ENCODE measurements at regions not wholly inside any gene's neighbourhood (a gene's known extent, or its start where the extent isn't known, plus 50 kb on each side); places are given as distances from the start of the nearest gene placed in this dataset.
"Not testable (repeated sequence)": the region's sequence is repeated elsewhere in the genome, so short reads cannot be mapped to it uniquely, and the experiment has no call there.

- no peak for DNase-seq (ENCODE audit: low read depth)
These were observed 130.2 kb upstream of the HDDC2 start for GRCh38 chr6:125431971-125432370.

DNA sequence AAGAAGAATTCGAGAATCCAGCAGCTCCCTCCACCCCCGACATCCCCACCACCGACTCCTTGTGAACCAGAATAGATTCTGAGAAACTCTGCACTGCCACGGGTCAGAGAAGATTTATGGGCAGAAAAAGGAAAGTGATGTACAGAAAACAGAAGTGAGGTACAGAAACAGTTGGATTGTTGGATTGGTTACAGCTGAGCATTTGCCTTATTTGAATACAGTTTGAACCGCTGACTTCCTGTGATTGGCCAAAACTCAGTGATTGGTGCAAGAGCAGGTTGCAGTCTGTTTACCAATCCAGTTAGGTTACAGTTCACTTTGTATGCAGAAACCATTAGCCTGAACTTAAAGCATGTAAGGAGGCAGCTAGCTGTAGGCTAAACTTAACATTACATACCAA, 131.2 kb upstream of the HDDC2 start:
- no peak for DNase-seq (ENCODE audit: low read depth)

DNA sequence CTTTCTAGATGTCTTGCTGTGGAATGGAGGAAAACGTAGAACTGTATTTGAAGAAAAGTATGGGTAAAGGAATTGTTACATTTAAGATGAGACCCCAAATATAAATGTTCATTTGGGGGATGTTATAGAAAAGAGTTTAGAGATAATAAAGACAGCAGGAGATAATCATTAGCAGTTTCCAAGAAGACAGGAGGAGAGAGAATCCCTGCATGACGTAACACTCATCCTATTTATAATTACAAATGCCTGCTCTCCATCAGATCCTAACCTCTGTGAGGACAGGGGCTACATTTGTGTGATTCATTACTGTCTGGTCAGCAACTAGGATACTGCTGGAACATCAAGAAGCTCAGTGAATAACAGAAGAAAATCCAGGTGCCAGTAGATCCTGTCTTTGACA, 133.0 kb upstream of the HDDC2 start:
- no peak for DNase-seq (ENCODE audit: low read depth)

DNA sequence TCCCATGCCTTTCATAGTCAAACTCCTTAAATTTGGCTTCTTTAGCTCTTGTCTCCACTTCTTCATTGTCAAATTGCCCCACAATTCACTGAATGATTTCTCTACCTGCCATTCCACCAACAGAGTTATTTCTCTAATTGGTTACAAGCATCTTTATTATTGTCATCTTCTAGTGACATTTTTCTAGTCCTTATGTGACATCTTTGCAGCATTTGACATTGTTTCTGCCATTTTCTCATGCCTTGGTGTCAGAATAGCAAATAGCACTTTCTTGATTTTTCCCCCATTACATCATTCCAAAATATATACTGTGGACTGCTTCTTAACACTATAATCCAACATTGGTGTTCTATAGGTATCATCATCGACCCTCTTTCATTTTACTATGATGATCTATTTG, 137.7 kb upstream of the HDDC2 start:
- no peak for DNase-seq (ENCODE audit: low read depth)

- no peak for DNase-seq (ENCODE audit: low read depth)
These were observed 142.5 kb upstream of the HDDC2 start for GRCh38 chr6:125444006-125444923.

DNA sequence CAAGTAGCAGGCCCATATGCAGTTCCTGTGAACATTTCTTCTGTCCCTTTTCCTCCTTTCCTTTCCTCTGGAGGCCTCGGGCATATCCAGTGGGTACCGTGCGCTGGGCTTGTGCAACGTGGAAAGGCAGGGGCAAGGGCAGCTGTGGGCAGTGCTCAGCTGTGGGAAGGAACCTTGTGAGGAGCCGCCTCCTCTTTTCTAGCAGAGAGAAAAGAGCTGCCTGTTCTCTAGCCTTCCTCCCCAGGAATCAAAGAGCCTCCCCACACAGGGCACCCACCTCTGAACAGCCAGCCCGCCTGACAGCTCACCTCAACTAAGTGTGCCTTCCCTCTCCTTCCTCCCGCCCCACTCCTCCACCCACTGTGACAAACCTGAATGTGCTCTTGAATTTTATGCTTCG, 143.3 kb upstream of the HDDC2 start:
- DNase-seq (ENCODE audit: low read depth), result no peak

- no peak for DNase-seq (ENCODE audit: low read depth)
These were observed 144.2 kb upstream of the HDDC2 start for GRCh38 chr6:125446011-125446410.

DNA sequence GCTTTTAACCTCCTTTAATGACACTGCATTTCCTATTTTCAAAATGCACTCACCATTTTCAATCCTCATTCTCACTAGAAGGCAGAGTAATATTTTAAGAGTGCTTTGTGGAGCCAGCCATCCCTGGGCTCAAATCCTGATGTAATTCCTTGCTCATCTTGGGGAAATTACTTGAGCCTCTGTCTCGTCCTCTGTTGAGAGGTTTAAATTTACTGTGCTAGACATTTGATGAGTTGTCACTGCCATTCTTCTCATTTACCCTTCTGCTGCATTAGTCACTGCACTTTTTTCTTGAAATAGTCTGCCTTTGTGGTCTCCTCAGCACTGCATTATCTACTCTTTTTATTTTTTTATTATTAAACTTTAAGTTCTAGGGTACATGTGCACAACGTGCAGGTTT, 150.0 kb upstream of the HDDC2 start:
- no peak for DNase-seq (ENCODE audit: low read depth)

GRCh38 chr6:125453516-125453915, 151.7 kb upstream of the HDDC2 start:
- no peak for DNase-seq (ENCODE audit: low read depth)

DNA sequence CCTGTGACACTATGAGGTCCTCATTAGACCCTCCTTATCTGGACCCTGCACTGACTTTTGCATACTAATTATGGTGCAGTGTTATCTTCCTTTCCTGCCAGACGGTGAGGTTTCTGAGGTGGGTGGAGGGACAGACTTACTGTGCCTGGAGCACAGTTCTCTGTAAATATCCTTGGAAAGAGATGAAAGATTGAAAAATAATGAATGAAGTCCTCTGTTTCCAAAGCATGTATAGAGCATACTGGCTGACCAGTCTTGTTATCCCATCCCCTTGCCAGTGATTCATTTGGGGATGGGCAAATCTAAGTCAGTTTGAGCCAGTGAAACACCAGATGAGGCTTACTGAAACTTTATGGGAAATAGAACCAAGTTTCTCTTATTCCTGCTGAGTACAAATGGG, 152.6 kb upstream of the HDDC2 start:
- DNase-seq (ENCODE audit: low read depth), result no peak

DNA sequence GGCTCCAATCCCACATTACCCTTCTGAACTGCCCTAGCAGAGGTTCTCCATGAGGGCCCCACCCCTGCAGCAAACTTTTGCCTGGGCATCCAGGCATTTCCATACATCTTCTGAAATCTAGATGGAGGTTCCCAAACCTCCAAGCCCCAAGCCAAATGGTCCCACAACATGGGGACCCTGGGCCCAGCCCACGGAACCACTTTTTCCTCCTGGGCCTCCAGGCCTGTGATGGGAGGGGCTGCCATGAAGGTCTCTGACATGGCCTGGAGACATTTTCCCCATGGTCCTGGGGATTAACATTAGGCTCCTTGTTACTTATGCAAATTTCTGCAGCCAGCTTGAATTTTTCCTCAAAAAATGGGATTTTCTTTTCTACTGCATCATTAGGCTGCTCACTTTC, 156.7 kb upstream of the HDDC2 start:
- not testable (repeated sequence) for DNase-seq (ENCODE audit: low read depth)

DNA sequence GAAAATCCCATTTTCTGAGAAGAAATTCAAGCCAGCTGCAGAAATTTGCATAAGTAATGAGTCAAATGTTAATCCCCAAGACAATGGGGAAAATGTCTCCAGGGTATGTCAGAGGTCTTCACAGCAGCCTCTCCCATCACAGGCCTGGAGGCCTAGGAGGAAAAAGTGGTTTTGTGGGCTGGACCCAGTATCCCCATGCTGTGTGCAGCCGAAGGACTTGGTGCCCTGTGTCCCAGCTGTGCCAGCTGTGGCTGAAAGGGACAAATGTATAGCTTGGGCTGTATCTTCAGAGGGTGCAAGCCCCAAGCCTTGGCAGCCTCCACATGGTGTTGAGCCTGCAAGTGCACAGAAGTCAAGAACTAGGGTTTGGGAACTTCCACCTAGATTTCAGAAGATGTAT, 163.6 kb upstream of the HDDC2 start:
- not testable (repeated sequence) for DNase-seq (ENCODE audit: low read depth)

DNA sequence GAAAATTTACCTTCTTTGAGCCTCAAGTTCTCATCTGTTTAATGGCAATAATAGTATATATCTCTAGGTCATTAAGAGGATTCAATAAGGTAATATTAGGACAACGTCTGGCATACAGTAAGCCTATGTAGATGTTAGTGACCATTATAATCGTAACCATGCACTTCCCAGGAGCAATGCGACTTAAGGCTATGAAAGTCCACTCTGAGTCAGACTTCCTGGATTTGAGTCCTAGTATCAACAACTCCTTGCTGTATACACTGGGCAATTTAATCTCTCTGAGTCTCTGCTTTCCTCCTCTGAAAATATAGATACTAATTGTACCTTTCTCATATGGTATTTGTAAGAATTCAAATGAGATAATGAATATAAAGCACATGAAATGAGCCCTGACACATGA, 168.1 kb upstream of the HDDC2 start:
- no peak for DNase-seq (ENCODE audit: low read depth)

GRCh38 chr6:125471667-125472066, 169.9 kb upstream of the HDDC2 start:
- DNase-seq (ENCODE audit: low read depth), result no peak

GRCh38 chr6:125474061-125474460, 172.3 kb upstream of the HDDC2 start:
- DNase-seq (ENCODE audit: low read depth), result no peak

GRCh38 chr6:125477156-125477555, 175.4 kb upstream of the HDDC2 start:
- no peak for DNase-seq (ENCODE audit: low read depth)

DNA sequence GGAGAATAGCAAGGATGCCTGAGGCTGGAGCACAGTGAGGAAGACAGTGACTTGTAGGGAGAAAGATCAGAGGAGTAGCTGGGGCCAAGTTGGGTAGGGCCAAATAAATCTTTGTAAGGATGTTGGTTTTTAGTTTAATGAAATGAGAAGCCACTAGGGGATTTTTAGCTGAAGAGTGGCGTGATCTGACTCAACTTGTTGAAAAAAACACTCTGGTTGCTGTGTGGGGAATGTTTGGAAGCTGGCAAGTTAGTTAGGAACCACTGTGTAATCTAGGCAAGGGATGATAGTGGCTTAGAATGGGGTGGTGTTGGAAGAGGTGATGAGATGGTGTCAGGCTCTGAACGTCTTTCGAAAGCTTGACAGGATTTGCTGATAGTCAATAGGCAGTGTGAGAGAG, 176.1 kb upstream of the HDDC2 start:
- DNase-seq (ENCODE audit: low read depth), result no peak

DNA sequence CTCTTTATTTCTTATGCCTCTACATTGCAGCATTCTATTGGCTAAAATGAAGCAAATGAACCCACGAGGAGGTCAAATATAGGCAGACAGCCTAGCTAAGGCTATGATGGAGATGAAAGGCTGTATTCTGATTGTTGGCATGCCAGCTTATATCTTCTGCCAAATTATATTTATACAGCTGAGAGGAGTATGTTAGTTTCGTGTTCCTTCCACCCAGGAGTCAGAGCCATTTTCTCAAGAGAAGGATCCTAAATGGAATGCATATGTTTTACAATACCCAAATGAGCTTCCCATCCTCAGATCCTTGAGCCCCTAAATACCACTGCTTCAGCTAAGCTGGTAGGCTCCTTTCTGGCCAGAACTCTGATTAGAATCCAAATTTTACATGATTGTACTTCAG, 178.4 kb upstream of the HDDC2 start:
- no peak for DNase-seq (ENCODE audit: low read depth)

DNA sequence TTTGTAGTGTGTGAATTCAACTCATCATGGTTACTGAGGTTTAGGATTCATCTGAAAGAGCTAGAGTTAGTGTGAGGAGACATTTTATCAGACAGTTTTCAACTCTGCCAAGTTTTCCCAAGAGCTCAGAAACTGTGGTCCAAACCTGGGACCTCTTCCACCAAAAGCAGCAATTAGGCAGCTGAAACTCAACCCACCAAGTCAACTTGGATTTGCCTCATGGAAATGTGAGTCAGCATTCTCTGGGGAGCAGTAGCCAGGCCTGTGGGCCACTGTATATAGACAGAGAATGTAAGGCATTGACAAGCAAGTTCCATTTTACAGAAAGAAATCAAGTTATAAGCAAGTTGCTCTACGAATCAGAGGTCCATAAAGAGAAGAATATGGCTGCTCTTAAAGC, 178.8 kb upstream of the HDDC2 start:
- no peak for DNase-seq (ENCODE audit: low read depth)

DNA sequence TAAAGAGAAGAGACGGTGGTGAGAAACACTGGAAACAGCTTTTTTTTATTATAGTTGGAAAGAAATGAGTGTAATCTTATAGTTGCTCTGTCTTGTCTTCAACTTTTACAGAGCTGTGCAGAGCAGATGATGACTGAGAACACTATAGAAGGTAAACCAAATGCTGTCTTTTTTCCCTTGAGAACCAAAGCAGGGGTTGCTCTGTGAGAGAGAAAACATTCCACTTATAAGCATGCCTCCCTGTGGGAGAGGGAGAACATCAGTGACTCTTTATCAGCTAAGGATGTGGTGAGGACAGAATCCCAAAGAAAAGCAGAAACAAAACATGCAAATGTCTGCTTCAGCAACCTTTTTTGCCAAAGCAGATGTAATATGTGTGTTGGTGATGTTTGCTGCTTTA, 179.3 kb upstream of the HDDC2 start:
- no peak for DNase-seq (ENCODE audit: low read depth)

DNA sequence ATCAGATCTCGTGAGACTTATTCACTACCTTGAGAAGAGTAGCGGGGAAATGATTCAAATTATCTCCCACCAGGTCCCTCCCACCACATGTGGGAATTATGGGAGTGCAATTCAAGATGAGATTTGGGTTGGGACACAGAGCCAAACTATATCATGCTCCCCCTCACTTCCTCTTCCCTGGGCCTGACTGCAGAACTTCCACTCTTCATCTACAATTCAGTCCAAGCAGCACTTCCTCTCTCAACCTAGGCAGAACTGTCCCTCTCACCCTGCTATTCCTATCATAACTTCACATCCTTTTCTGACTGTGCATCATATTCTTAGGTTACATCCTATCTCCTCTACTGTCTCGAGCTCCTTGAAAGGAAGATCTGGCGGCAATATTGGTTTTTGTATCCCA, 184.0 kb upstream of the HDDC2 start:
- no peak for DNase-seq (ENCODE audit: low read depth)

DNA sequence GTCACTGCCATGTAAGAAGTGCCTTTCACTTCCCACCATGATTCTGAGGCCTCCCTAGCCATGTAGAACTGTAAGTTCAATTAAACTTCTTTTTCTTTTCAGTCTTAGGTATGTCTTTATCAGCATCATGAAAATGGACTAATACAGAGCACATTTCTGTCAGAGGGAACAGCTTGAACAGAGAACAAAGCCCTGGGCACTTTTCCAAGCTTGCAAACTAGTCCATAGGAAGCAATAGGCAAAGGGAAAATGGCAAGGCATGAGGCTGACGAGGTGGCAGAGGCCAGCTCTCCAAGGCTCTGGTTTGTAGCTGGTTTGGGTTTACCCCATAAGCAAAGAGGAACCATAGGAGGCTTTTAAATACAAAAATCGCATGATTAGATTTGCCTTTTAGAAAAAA, 185.1 kb upstream of the HDDC2 start:
- DNase-seq (ENCODE audit: low read depth), result no peak

- no peak for DNase-seq (ENCODE audit: low read depth)
These were observed 188.0 kb upstream of the HDDC2 start for GRCh38 chr6:125489579-125490285.

Data from GM04504 (cell line).